GM04504 (cell line): ENCODE measurements at regions not wholly inside any gene's neighbourhood (a gene's known extent, or its start where the extent isn't known, plus 50 kb on each side); places are given as distances from the start of the nearest gene placed in this dataset.

ENCODE experiments used
- DNase-seq: peaks from one replicate; pipeline ENCODE4 v3.0.0-alpha.2; 2012; ENCODE audit warnings: low read depth

GRCh38 chr11:45036733-45037132 is 86.0 kb upstream of the TP53I11 start:
- DNase-seq, result no peak

- DNase-seq, result no peak
Measured at GRCh38 chr11:45037434-45038005, 86.8 kb upstream of the TP53I11 start.

GRCh38 chr11:45038923-45039322 is 88.2 kb upstream of the TP53I11 start:
- no peak for DNase-seq

GRCh38 chr11:45041596-45041995 is 90.9 kb upstream of the TP53I11 start:
- no peak for DNase-seq

- no peak for DNase-seq
Measured at GRCh38 chr11:45042560-45042959, 91.9 kb upstream of the TP53I11 start.

- no peak for DNase-seq
Measured at GRCh38 chr11:45043755-45044475, 93.2 kb upstream of the TP53I11 start.

- peak; percentile 40 for DNase-seq
Measured at GRCh38 chr11:45045683-45046471, 95.2 kb upstream of the TP53I11 start.

GRCh38 chr11:45048313-45048841 is 97.7 kb upstream of the TP53I11 start:
- no peak for DNase-seq

- no peak for DNase-seq
Measured at GRCh38 chr11:45048870-45049691, 97.4 kb upstream of the PRDM11 start.

- no peak for DNase-seq
Measured at GRCh38 chr11:45050111-45050510, 96.3 kb upstream of the PRDM11 start.

GRCh38 chr11:45051621-45052020 is 94.8 kb upstream of the PRDM11 start:
- DNase-seq, result no peak

- DNase-seq, result no peak
Measured at GRCh38 chr11:45052361-45052760, 94.1 kb upstream of the PRDM11 start.

GRCh38 chr11:45053736-45054446 is 92.5 kb upstream of the PRDM11 start:
- no peak for DNase-seq

GRCh38 chr11:45054956-45055355 is 91.5 kb upstream of the PRDM11 start:
- no peak for DNase-seq

- DNase-seq, result no peak
Measured at GRCh38 chr11:45056529-45056928, 89.9 kb upstream of the PRDM11 start.

- no peak for DNase-seq
Measured at GRCh38 chr11:45057938-45058646, 88.3 kb upstream of the PRDM11 start.

- DNase-seq, result no peak
Measured at GRCh38 chr11:45058647-45058950, 87.8 kb upstream of the PRDM11 start.

GRCh38 chr11:45060707-45061106 is 85.7 kb upstream of the PRDM11 start:
- DNase-seq, result no peak

GRCh38 chr11:45061641-45062040 is 84.8 kb upstream of the PRDM11 start:
- no peak for DNase-seq

- no peak for DNase-seq
Measured at GRCh38 chr11:45062115-45062514, 84.3 kb upstream of the PRDM11 start.
